ENCODE measurements at regions not wholly inside any gene's neighbourhood (a gene's known extent, or its start where the extent isn't known, plus 50 kb on each side); places are given as distances from the start of the nearest gene placed in this dataset.

DNA sequence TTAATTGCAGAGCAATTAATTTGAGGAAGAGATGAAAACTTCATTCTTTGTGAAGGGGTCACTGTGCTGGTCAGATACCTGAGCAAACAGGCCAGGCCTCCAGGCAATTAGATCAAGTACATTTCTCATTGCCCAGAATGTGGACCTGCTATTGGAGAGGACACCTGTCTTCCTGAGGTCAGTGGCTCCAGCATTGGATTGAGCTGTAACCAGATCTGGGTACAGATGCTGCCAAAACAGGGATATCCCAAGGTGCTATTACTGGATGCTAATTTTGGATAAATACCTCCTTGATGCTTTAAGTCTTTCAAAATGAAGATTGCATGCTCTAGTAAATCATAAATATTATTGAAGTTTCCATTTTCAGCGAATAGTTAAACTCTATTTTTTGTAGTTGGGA lies 131.5 kb downstream of the FAM161A start:
- DNase-seq, result no peak

DNA sequence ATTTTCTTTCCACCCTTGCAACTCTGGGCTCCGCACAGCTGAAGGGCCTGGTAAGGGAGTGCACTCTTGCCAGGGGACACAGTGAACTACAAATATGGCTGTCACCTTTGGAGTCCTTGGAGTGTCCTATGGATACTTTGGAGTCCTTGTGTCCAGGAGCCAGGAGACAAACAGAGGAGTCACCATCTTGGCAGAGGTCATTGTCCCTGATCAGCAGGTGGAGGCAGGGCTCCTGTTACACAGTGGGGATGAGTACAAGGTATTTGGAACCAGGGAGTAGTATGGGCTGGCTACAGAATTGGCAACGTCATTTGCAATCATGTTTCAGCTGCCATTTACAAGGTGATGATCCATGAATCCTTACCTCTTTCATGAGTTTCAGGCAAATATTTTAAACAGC lies 132.5 kb downstream of the FAM161A start:
- no peak for DNase-seq

DNA sequence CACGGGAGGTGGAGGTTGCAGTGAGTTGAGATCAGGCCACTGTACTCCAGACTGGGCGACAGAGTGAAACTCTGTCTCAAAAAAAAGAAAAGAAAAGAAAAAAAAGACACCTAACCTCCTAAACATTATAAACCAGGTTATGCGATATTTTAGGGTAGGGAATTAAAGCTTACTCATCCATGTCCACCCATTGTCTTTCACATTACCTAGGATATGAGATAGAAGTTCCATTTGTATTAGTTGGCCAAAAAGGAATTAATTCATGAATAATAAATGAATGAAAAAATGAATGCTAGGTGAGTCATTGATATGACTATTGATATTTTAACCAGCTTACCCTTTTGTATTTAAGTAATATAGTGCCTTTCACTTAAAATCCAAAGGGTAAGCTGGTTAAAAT lies 132.9 kb downstream of the FAM161A start:
- DNase-seq, result no peak

DNA sequence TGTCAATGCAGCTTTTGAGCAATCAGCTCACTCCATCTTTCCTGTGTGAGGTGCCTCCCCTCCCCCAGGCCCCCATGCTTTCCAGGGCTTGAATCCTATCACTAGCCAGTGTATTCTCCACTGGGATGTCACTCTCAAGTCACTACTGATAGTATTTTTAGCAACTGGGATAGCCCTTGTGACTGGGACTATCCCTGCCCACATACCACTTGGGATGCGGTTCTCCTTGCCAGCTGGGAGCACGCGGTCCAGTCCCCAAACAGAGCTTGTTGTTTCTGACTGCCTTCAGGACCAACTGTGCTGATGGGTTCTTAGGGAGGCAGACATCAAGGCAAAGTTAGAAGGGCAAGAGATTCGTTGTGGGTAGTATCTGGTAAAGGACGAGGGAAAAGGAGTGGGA lies 134.9 kb downstream of the FAM161A start:
- DNase-seq, result no peak

DNA sequence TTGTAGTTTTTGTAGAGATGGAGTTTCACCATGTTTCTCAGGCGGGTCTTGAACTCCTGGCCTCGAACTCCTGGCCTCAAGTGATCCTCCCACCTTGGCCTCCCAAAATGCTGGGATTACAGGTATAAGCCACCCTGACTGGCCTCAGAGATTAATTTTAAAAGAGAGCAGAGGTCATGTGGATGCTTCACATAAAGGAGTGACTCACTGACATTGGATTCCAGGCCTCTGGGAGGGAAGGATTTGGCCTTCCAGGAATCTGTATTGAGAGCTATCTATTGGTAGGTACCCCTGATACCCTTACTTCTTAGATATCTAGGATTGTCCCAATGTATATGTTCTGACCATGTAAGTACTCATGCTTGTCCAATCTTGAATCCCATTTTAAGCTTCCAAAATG lies 138.4 kb downstream of the FAM161A start:
- DNase-seq, result no peak

DNA sequence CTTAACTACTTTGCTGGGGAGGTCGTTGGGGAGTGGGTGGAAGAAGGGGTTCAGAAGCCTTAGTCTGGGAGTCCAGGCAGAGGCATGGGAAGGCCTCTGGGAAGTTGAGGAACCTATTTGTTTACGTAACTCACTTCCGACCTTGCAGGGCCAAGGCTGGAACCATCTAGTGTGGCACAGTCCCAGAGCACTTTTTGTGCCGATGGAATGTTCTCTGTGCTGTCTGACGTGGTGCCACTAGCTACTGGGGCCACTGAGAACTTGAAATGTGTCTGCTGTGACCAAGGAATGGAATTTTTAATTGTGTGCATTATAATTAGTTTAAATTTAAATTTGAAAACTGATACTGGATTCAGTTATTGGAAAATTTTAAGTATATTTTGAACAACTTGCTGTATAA lies 139.7 kb downstream of the FAM161A start:
- no peak for DNase-seq

DNA sequence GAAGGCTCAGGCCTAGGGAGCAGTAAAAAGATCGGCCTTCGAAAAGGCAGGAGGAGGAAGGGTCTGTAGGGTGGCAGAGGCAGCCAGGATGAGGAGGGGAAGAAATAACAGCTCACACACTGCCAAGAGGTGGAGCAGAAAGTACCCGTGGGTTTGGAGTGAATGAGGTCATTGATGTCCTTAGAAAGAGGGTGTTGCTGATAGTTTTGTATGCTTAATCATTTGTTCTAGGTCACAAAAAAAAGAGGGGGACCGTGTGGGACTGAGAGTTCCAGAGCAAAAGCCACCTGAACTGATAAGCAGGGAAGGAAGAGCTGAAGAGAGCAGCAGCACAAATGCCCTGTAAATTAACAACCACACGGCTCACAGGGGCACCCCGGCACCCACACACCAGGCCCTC lies 140.4 kb downstream of the FAM161A start:
- no peak for DNase-seq

DNA sequence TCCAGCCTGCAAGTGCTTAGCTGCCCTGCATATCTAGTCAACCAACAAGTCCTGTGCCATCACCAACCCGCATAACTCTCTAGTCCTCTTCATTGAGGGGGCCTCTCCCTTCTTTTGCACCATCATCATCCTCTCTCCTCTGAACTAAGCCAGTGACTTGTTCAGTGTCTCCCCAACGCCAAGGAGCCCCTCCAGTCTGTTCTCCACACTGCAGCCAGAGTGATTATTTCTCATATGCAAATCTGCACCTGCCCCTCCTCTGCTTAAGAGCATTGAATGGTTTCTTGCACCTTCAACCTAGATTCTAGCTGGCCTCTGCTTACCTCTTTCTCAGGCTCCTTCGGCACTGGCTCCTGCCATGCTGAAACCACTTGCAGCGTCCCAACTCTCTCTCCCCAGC lies 141.8 kb downstream of the FAM161A start:
- no peak for DNase-seq

DNA sequence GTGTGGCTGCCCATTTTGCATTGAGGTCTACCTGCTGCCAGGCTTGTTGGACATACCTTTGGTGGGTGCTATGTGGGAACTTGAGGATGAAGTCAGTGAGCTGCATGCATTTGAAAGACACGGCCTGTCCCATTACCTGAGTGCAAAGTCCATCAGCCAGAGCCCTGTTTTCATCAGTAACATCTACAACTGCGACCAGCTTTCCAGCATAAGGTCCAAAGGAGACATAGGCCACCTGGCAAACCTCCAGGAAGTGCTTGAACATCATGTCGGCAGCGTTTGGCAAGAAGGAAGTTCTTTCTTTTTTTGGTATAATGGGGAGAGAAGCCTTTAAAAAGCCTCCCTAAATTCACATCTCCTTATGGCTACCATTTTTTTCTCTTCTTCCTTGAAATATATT lies 143.1 kb downstream of the FAM161A start:
- no peak for DNase-seq

DNA sequence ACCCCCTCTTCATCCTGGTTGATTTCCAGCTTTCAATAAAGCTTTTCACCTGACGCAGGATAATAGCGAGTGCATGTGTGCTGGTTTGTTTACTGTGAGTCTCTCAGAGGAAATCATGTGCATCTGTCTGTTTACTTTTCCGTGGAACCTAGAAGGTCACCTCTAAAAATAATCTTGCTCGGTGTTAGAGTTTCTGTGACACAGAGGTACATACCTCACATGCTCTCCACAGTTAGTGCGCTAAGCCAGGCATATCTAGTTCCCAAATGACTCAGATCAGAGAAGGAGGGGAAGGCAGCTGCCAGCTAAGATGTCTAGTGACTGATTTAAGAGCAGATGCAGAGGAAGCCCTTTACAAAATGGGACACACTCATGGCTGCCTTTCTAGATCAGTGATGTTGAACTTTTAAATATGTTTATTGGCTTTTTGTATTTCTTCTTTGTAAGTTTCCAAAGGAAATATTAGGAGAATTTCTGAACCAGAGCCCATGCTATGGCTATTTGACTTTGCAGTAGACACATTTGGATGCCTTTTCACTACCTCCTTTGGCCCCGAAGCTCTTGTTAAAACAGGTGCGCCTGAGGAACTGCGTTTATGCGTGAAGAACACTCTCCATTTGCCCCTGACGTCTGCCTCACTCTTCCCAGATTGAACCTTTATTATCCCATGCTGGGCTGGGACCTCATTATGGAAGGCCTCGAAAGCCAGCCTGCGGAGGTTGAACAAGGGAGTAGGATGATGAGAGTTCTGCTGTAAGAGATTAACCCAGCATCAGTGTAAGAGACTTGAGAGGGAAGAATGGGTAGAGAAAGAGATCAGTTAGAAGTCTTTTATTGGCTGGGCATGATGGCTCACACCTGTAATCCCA lies 145.6 kb downstream of the FAM161A start:
- peak; percentile 46 for DNase-seq

DNA sequence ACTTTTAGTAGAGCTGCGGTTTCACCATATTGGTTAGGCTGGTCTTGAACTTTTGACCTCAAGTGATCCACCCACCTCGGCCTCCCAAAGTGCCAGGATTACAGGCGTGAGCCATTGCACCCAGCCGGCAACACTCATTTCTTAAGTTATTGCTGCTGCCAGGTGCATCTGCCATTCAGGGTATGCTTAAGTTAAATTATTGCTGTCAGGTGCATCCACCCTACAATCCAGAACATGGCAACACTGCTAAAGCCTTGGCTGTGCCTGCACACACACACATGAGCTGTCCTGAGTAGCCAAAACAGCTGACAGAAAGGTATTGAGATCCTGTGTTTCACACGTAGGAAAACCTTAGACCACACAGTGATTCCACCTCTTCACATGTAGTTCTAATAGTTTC lies 148.2 kb downstream of the FAM161A start:
- no peak for DNase-seq

DNA sequence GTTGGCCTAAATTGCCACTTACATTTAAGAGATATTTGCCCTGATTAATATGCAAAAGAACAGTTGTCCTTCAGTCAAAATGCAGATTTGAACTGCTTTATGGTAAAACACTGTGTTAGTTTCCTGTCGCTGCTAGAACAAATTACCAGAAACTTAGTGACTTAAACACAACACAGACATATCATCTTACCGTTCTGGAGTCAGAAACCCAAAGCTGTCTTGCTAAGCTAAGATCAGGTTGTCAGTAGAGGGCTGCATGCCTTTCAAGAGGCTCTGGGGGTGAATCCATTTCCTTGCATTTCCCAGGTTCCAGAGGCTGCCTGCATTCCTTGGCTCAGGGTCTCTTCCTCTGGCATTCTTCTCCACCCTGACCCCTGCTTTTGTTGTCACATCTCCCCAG lies 149.5 kb downstream of the FAM161A start:
- DNase-seq, result no peak

DNA sequence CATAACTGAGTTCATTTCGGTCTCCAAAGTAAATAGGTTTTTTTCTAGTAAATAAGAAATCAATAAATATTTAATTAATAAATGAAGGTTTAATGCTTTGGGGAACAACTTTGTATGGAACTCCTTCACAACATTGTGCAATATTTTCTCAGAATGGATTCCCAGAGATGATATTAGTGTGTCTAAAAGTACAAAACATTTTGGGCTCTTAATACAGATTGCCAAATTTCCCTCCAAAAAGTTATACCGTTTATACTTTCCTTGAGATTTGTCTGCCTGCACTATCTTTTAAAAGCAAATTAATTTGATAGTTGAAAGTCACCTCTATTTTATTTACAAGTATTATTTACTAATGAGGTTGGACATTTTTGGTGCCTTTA lies 151.8 kb downstream of the FAM161A start:
- no peak for DNase-seq

DNA sequence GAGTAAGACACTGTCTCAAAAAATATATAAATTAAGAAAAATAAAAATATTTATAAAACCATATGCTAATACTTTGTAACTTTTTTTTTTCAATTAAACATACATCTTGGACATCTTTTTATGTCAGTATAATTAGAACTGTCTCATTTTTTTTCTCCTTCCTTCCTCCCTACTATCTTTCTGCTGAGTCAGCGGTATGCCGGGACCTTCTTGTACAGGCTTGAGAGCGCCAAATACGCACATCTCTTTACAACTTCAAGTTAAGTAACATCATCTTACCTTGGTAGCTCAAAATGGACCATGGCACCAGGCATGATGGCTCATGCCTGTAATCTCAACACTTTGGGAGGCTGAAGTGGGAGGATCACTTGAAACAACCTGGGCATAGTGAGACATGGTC lies 153.4 kb downstream of the FAM161A start:
- no peak for DNase-seq

DNA sequence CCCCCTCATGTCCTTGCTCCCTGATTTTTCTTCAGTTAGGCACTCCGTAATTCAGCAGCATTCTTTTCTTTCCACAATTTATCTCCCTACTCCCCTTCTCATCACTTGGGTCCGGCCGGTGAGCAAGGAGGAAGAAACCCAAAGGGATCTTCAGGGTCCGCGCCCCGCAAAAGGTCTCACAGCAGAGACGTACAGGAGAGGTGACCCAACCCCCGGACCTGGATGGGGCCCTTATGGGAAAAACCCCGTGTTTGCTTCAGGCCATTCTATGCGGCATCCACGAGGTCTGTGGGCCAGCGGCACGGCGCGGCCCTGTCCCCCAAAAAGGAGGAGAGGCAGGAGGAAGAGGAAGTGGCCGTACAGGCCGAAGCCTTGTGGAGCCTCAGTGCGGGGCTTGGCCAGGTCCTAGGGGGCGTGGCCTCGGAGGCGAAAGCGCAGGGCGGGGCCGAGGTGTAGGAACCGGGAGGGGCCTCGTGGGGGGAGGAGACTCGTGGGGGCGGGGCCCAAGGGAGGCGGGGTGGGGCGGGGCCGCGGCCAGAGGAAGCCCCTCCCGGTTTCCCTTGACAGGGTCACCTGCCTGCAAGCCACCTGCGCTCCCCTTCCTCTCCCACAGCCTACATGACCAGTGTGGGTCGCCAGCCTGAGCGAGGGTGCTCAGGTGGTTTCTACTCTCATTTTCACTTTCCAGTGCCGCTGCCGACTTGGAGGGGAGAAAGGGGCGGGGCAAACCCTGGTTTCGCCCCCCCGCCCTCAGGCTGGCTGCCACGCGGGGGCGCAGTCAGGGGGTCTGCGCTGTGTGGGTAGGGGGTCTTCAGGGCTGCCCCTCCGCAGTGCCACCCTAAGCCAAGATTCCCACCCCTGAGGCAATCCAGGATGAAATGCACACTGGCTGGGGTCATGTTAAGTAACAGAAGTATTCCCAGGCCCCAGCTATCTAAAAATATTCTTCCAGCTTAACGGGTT lies 156.4 kb upstream of the XPO1 start:
- peak; percentile 87 for DNase-seq

DNA sequence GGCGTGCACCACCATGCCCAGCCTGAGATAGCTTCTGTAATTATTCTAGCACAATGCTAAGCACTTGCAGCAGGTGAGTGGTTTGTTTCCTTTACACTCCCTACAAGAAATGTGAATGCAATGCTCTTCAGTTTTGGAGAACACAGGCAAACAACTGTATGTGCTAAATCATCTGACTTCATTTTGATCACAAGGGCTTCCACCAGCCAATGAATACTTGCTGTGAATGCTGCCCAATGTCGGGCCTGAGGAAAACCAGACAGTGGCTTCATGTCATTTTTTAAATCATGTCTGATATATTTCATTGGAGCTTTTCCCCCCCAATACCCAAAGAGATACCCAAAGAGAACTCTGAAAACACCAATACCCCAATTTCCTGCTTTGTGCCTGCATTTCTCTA lies 155.6 kb upstream of the XPO1 start:
- no peak for DNase-seq

DNA sequence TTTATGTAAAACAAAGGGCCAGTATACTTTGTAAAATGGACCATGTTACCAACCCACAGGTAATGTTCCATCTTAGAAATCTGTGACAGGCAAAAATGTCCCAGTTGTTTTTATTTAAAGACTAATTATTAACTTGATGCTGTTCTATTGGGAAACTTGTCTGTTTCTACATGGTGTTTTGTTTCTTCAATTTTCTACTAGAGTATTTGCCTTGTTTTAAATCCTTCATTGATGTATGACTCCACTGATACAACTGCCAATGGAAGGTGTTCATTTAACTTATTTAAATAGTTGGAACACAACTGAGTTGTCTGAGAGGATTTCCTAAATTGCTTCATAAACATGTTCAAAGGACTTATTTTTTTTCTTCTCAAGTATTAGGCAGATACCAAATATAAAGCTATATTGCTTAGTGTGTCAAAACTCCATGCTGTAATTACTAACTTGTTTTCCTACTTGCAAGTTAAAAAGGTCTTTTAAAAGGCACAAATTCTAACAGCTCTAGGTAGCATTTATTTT lies 152.0 kb upstream of the XPO1 start:
- DNase-seq, result no peak

DNA sequence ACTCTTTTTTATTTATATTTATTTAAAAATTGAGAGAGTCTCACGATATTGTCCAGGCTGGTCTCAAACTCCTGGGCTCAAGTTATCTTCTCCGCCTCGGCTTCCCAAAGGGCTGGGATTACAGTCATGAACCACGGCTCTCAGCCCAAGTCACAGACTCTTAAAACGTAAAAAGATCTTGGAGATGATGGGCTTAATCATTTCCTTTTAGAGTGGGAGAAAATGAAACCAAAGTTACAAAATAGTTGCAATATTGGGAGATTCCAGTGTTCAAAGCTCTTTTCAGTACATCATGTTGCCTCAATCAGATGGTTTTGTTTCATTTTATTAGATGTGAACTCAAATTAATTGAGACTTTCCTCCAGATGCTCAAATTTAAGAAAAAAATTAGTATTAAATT lies 151.4 kb upstream of the XPO1 start:
- DNase-seq, result no peak

DNA sequence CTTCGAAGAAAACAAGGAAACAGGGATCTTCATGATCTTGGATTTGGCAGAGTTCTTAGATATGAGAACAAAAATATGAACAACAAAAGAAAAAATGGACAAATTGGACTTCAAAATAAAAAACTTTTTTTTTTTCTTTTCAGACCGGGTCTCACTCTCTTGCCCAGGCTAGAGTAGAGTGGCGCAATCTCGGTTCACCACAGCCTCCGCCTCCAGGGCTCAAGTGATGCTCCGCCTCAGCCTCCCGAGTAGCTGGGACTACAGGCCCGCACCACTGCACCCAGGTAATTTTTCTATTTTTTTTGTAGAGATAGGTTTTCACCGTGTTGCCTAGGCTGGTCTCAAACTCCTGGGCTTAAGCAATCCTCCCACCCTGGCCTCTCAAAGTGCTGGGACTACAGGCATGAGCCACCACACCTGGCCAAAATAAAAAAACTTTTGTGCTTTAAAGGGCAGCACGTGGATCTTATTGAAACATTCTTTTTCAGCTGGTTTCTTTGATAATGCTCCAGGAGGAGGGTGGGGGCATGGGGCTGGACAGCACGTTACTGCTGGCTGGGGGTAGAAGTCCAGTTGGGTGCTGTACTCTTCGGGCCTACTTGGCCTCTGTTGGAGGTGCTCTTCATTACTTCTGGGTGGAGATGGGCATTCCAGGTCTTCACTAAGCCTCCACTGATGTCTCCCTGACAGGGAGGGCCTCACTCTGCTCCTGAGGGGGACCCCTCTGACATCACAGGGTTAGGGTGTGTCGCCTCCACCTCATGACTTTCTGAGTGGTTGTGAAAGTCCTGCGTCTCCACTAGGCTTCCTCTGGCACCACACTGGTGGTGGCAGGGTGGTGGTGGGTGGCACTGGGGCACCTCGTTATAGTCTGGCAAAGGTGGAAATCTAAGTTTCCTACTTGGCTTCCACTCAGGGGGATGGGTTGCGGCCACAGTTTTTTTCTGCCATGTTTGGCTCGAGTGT lies 150.5 kb upstream of the XPO1 start:
- DNase-seq, result no peak

DNA sequence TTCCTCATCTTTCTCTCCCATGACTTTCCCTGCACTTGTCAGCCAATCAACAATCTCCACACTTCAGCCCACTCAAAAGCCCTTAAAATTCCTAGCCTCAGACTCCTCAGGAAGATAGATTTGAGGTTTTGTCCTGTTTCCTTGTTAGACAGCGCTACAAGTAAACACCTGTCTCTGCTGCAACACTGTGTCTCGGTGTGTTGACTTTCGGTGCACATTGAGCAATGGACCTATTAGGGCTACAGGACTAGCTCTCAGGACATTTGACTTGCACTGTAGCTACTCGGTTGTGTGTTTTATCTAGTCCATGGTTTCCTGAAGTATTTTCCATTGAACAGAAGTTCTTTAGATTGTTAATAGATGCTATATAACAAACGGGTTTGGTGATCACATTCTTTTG lies 140.9 kb upstream of the XPO1 start:
- no peak for DNase-seq

DNA sequence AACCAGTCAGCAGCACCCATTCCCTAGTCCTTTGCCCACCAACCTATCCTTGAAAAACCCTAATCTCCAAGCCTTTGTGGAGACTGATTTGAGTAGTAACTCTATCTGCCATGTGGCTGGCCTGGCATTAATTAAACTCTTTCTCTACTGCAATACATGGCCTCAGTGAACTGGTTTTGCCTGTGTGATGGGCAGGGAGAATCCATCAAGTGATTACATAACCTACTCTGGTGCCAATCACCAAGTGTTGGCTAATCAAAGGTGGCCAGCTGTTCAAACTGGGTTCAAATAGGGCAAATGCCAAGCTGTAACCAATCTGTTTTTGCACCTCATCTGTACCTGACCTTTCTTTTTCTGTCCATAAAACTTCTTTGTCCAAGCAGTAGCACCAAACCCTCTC lies 139.8 kb upstream of the XPO1 start:
- no peak for DNase-seq

DNA sequence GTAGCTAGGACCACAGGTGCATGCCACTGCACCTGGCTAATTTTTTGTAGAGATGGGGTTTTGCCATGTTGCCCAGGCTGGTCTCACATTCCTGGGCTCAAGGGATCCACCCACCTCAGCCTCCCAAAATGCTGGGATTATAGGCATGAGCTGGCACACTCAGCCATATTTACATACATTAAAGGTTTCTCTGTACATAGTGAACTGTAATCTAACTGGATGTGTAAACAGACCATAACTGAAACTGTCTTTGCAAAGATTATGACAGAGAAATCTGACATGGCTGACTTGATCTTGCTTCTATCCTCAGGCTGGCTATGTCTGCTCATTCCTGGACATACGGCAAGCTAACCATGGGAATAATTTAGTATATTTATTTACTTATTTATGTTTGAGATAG lies 139.2 kb upstream of the XPO1 start:
- no peak for DNase-seq

Measured in left kidney (tissue), 1 donor.